SU-DHL-6 (cell line): ENCODE measurements at regions not wholly inside any gene's neighbourhood (a gene's known extent, or its start where the extent isn't known, plus 50 kb on each side); places are given as distances from the start of the nearest gene placed in this dataset.

Source experiments
- EZH2phosphoT487 ChIP-seq: fragments of 200-600 bp; sonication (generic), shearing (Covaris generic); conservative IDR thresholded peaks from 2 replicates; pipeline ENCODE4 v1.6.1; 2018; ENCODE audit warnings: mild to moderate bottlenecking, antibody characterized with exemption, low read length, moderate library complexity, mixed read lengths
- TF ChIP-seq, protein P1 (sequence below): fragments of 200-600 bp; sonication (generic); IDR thresholded peaks from one replicate; pipeline ENCODE4 v1.5.1; 2017; ENCODE audit warnings: antibody characterized with exemption, mild to moderate bottlenecking, low read length, moderate library complexity; ENCODE audit not compliant: insufficient read depth, poor library complexity, severe bottlenecking

DNA sequence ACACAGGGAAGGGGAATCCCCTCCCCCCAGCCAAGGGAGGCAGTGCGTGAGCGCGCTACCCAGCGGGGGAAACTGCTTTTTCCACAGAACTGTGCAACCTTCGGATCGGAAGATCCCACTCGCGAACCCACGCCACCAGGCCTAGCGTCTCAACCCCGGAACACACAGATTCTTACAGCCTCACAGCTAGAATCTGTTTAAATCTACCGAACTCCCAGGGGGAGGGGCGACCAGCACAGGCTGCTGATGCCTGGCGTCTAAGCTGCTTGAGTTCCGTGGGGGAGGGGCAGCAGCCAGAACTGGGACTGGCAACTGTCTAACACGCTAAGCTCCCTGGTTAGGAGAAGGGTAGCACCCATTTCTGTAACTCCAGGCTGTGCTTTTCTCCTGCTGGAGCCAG is 217.3 kb upstream of the TENT5A start:
- TF ChIP-seq, protein P1, sequence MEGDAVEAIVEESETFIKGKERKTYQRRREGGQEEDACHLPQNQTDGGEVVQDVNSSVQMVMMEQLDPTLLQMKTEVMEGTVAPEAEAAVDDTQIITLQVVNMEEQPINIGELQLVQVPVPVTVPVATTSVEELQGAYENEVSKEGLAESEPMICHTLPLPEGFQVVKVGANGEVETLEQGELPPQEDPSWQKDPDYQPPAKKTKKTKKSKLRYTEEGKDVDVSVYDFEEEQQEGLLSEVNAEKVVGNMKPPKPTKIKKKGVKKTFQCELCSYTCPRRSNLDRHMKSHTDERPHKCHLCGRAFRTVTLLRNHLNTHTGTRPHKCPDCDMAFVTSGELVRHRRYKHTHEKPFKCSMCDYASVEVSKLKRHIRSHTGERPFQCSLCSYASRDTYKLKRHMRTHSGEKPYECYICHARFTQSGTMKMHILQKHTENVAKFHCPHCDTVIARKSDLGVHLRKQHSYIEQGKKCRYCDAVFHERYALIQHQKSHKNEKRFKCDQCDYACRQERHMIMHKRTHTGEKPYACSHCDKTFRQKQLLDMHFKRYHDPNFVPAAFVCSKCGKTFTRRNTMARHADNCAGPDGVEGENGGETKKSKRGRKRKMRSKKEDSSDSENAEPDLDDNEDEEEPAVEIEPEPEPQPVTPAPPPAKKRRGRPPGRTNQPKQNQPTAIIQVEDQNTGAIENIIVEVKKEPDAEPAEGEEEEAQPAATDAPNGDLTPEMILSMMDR: no peak
- no peak for TF ChIP-seq EZH2phosphoT487
